GM23248 (cell line): ENCODE measurements at regions not wholly inside any gene's neighbourhood (a gene's known extent, or its start where the extent isn't known, plus 50 kb on each side); places are given as distances from the start of the nearest gene placed in this dataset.
"Not testable (repeated sequence)": the region's sequence is repeated elsewhere in the genome, so short reads cannot be mapped to it uniquely, and the experiment has no call there.

Source experiments
- DNase-seq: peaks from one replicate; pipeline ENCODE4 v3.0.0-alpha.2; 2015
- H2AFZ ChIP-seq: fragments of 200-600 bp; sonication (generic); 2 replicates; pipeline ENCODE4 v1.6.1; 2016; ENCODE audit warnings: antibody characterized with exemption
- H3F3A ChIP-seq: fragments of 200-600 bp; sonication (generic); 2 replicates; pipeline ENCODE4 v1.6.1; 2016; ENCODE audit warnings: mild to moderate bottlenecking, antibody characterized with exemption, mixed run types; ENCODE audit not compliant: insufficient read depth
- H3K27ac ChIP-seq: fragments of 200-600 bp; sonication (generic); 2 replicates; pipeline ENCODE4 v1.5.1; 2016; ENCODE audit warnings: mild to moderate bottlenecking
- H3K27me3 ChIP-seq: fragments of 200-600 bp; sonication (generic); replicated peaks from 2 replicates; pipeline ENCODE4 v1.6.1; 2016; ENCODE audit warnings: mild to moderate bottlenecking; ENCODE audit not compliant: insufficient read depth
- H3K36me3 ChIP-seq: fragments of 200-600 bp; sonication (generic); 2 replicates; pipeline ENCODE4 v1.6.1; 2016; ENCODE audit warnings: low read depth, mild to moderate bottlenecking
- H3K4me1 ChIP-seq: fragments of 200-600 bp; sonication (generic); 2 replicates; pipeline ENCODE4 v1.6.1; 2016; ENCODE audit warnings: mild to moderate bottlenecking; ENCODE audit not compliant: insufficient read depth
- H3K4me2 ChIP-seq: fragments of 200-600 bp; sonication (generic); one replicate; pipeline ENCODE4 v1.6.1; 2016; ENCODE audit warnings: mild to moderate bottlenecking; ENCODE audit not compliant: unreplicated experiment
- H3K4me3 ChIP-seq: fragments of 200-600 bp; sonication (generic); 2 replicates; pipeline ENCODE4 v1.5.1; 2016; ENCODE audit warnings: mild to moderate bottlenecking
- H3K79me2 ChIP-seq: fragments of 200-600 bp; sonication (generic); 2 replicates; pipeline ENCODE4 v1.6.1; 2016; ENCODE audit warnings: mild to moderate bottlenecking; ENCODE audit not compliant: insufficient read depth
- H3K9ac ChIP-seq: fragments of 200-600 bp; sonication (generic); 2 replicates; pipeline ENCODE4 v1.6.1; 2016; ENCODE audit warnings: mild to moderate bottlenecking
- H3K9me2 ChIP-seq: fragments of 200-600 bp; sonication (generic); 2 replicates; pipeline ENCODE4 v1.6.1; 2016; ENCODE audit warnings: mixed run types, mild to moderate bottlenecking, moderate library complexity; ENCODE audit not compliant: insufficient read depth
- H3K9me3 ChIP-seq: fragments of 200-600 bp; sonication (generic); one replicate; pipeline ENCODE4 v1.6.1; 2017; ENCODE audit warnings: low read depth
- H4K20me1 ChIP-seq: fragments of 200-600 bp; sonication (generic); 2 replicates; pipeline ENCODE4 v1.6.0; 2016; ENCODE audit not compliant: insufficient read depth
- EZH2 ChIP-seq: fragments of 200-600 bp; sonication (generic); IDR thresholded peaks from 2 replicates; pipeline ENCODE4 v1.6.1; 2018; ENCODE audit warnings: antibody characterized with exemption, mild to moderate bottlenecking; ENCODE audit not compliant: insufficient read depth, poor library complexity, severe bottlenecking
- EZH2phosphoT487 ChIP-seq: fragments of 200-600 bp; sonication (generic); IDR thresholded peaks from 2 replicates; pipeline ENCODE4 v1.6.1; 2018; ENCODE audit warnings: antibody characterized with exemption, moderate library complexity, mild to moderate bottlenecking, low read depth; ENCODE audit not compliant: insufficient read depth
- WGBS, 2 experiments: methylation state at CpG; one replicate each; pipeline ENCODE4 v1.1.6; 2015 to 2017; ENCODE audit warnings: low lambda C conversion rate in 2 of 2, low coverage in 1 of 2; ENCODE audit errors: missing lambda C conversion rate in 2 of 2; 5-methylcytosine and 5-hydroxymethylcytosine counted together
- in situ Hi-C: fragments of 300-500 bp; cut with MboI; formaldehyde crosslinking; loops from 2 replicates; pipeline ENCODE4 v1.15.0; 2020

DNA sequence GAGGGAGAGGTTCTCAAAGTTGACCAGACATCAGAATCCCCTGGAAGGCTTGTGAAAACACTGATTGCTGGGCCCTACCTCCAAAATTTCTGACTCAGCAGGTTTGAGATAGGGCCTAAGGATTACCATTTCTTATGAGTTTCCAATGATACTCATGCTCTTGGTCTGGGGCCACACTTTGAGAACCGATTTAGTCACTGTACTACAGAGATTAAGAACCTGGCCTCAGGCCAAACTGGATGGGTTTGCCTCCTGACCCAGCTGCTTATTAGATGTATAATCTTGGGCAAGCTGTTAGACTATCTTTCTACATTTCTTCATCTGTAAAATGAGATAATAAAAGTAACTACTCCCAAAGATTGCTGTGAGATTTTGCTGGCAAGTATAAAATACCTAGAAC lies 77.1 kb upstream of the SCIN start:
- no peak for TF ChIP-seq EZH2
- no peak for TF ChIP-seq EZH2phosphoT487
- Histone ChIP-seq H3K36me3 (no peaks in the 10 kb centered on the region), H3K9me2 (no peaks in the 10 kb centered on the region), H3K4me3 (no peak overlapping the region), H2AFZ (no peak overlapping the region), H3K4me2 (no peak overlapping the region), H3K9me3 (no peaks in the 10 kb centered on the region), H3K9ac (no peak overlapping the region), H3K27me3 (no peaks in the 10 kb centered on the region), H3K4me1 (no peaks in the 10 kb centered on the region), H4K20me1 (no peaks in the 10 kb centered on the region), H3F3A (no peaks in the 10 kb centered on the region), H3K79me2 (no peaks in the 10 kb centered on the region), H3K27ac (no peak overlapping the region)
- in situ Hi-C loops: loop anchor here (25.0 kb wide), 1 partner anchor 656 kb away; the partner anchor contains the start of gene THSD7A
- peak; percentile 42 for DNase-seq
- WGBS, 2 experiments: 0 to 20% methylated on average over 1 of the region's 1 CpG

DNA sequence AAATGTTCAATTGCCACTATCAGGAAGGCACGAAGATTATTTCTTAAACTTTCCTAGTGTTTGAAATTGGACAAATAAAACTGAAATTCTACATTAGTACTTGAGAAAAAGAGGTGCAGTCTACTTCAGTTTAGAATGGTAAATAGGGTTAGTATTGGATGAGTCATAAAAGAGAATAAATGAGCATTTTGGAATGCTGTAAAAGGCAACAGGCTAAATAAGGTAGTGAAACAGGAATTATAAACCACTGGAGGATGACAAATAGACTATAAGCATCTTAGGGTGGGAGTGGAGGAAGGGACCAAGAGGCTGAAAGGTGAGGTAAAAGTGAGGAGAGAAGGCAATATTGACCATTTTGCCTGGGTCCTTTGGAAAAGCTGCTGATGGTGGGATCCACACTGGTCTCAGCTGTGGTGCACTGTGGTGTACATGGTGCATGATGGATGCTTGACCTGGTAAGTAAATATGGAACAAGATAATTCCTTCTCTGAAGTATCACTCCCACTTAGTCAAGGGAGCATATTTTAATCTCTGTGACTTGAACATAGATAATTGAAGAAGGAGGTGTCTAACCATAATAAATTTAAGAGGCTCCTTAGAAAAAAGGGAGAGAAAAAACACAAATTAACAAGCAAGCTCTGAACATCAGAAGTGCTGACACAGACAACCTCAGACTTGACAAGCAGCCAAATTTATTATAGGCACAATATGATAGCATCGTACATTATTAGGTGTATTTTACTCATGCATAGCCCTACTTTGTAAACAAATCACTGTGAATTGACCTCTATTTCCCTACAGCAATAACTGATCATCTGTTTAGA lies 76.4 kb upstream of the SCIN start:
- Histone ChIP-seq H3K4me1 (no peaks in the 10 kb centered on the region), H4K20me1 (no peaks in the 10 kb centered on the region), H3K36me3 (no peaks in the 10 kb centered on the region), H2AFZ (no peak overlapping the region), H3K27ac (no peak overlapping the region), H3K4me2 (no peak overlapping the region), H3K9me2 (no peaks in the 10 kb centered on the region), H3K4me3 (no peak overlapping the region), H3K9ac (no peak overlapping the region), H3K27me3 (no peaks in the 10 kb centered on the region), H3F3A (no peaks in the 10 kb centered on the region), H3K79me2 (no peaks in the 10 kb centered on the region), H3K9me3 (no peaks in the 10 kb centered on the region)
- 65 to 74% methylated on average over 2 of the region's 2 CpGs for WGBS, 2 experiments
- TF ChIP-seq EZH2phosphoT487: no peak
- no peak for TF ChIP-seq EZH2
- in situ Hi-C loops: loop anchor here (25.0 kb wide), 1 partner anchor 657 kb away; the partner anchor contains the start of gene THSD7A
- DNase-seq: peak; percentile 6

DNA sequence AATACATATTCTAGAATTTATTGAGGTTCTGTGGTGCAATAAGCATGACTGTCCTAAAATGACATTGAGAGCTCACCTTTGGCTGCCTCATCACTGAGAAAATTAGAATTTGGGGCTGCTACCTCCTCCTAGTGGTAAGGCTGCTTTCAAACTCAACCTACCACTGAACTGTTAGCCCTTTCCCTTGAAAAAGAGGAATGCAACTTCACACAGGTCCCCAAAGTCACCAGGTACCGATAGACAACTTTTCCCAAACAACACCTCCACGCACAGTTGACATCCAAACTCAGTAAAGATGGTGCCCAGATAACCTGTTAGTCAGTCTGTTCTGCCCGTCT lies 75.9 kb upstream of the SCIN start:
- H3K9me3 ChIP-seq: no peaks in the 10 kb centered on the region
- DNase-seq: no peak
- H3K4me2 ChIP-seq: no peak overlapping the region
- H4K20me1 ChIP-seq: no peaks in the 10 kb centered on the region
- no peaks in the 10 kb centered on the region for H3K79me2 ChIP-seq
- no peaks in the 10 kb centered on the region for H3K9me2 ChIP-seq
- in situ Hi-C loops: loop anchor here (25.0 kb wide), 1 partner anchor 657 kb away; the partner anchor contains the start of gene THSD7A
- no peaks in the 10 kb centered on the region for H3F3A ChIP-seq
- no peak overlapping the region for H3K27ac ChIP-seq
- no peaks in the 10 kb centered on the region for H3K36me3 ChIP-seq
- no peaks in the 10 kb centered on the region for H3K4me1 ChIP-seq
- TF ChIP-seq EZH2phosphoT487 (no peak), EZH2 (no peak)
- no peak overlapping the region for H3K9ac ChIP-seq
- WGBS, 2 experiments: 71 to 75% methylated on average over 3 of the region's 3 CpGs
- H3K27me3 ChIP-seq: no peaks in the 10 kb centered on the region
- no peak overlapping the region for H3K4me3 ChIP-seq
- H2AFZ ChIP-seq: no peak overlapping the region

DNA sequence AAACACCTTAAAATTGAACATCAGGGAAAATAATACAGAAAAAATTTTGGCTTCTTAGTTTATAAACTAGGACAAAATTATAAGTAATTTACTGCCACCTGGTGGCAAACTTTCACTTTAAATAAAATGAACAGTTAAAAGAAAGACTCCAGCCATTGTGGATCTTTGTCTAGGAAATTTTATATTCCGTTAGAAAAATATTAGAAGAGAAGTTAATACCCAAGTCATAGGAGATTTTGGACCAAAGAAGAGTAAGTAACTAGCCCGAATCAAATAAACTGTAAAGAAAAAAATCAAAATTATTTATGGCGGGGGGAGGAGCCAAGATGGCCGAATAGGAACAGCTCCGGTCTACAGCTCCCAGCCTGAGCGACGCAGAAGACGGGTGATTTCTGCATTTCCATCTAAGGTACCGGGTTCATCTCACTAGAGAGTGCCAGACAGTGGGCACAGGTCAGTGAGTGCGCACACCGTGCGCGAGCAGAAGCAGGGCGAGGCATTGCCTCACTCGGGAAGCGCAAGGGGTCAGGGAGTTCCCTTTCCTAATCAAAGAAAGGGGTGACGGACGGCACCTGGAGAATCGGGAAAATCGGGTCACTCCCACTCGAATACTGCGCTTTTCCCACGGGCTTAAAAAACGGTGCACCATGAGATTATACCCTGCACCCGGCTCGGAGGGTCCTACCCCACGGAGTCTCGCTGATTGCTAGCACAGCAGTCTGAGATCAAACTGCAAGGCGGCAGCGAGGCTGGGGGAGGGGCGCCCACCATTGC lies 73.4 kb upstream of the SCIN start:
- not testable (repeated sequence) for H3K36me3 ChIP-seq, H3K27ac ChIP-seq, H2AFZ ChIP-seq, H3K9me2 ChIP-seq, H3K4me2 ChIP-seq, H3K9me3 ChIP-seq, H3K4me1 ChIP-seq, H3K27me3 ChIP-seq, H3F3A ChIP-seq, H4K20me1 ChIP-seq, H3K4me3 ChIP-seq, H3K9ac ChIP-seq, H3K79me2 ChIP-seq
- WGBS, 2 experiments: 63 to 66% methylated on average over 24 to 31 of the region's 31 CpGs
- in situ Hi-C loops: loop anchor here (25.0 kb wide), 1 partner anchor 660 kb away; the partner anchor contains the start of gene THSD7A
- DNase-seq: peak; percentile 68
